HG03045 (cell line): ENCODE measurements at regions not wholly inside any gene's neighbourhood (a gene's known extent, or its start where the extent isn't known, plus 50 kb on each side); places are given as distances from the start of the nearest gene placed in this dataset.
"Not testable (repeated sequence)": the region's sequence is repeated elsewhere in the genome, so short reads cannot be mapped to it uniquely, and the experiment has no call there.

Source experiments
- ATAC-seq: cut with Tn5 transposase; IDR thresholded peaks from one replicate; pipeline ENCODE4 v1.9.1; 2021; ENCODE audit warnings: mild to moderate bottlenecking, moderate library complexity; ENCODE audit not compliant: unreplicated experiment

GRCh38 chr3:15982667-15983196, 185.0 kb upstream of the ANKRD28 start:
- ATAC-seq = no peak

GRCh38 chr3:15983232-15983631, 185.5 kb upstream of the ANKRD28 start:
- no peak for ATAC-seq

GRCh38 chr3:15983693-15984092, 185.9 kb upstream of the ANKRD28 start:
- ATAC-seq = no peak

- ATAC-seq = no peak
These were observed 185.1 kb upstream of the GALNT15 start for GRCh38 chr3:15989419-15989818.

- not testable (repeated sequence) for ATAC-seq
These were observed 180.8 kb upstream of the GALNT15 start for GRCh38 chr3:15993660-15994059.

GRCh38 chr3:15996496-15996895, 178.0 kb upstream of the GALNT15 start:
- not testable (repeated sequence) for ATAC-seq

GRCh38 chr3:15997274-15997943, 177.1 kb upstream of the GALNT15 start:
- peak; percentile 78 for ATAC-seq

GRCh38 chr3:15998911-15999310, 175.6 kb upstream of the GALNT15 start:
- ATAC-seq = no peak

GRCh38 chr3:16004812-16005211, 169.7 kb upstream of the GALNT15 start:
- no peak for ATAC-seq

GRCh38 chr3:16011376-16011775, 163.1 kb upstream of the GALNT15 start:
- ATAC-seq = no peak

- no peak for ATAC-seq
These were observed 162.4 kb upstream of the GALNT15 start for GRCh38 chr3:16012086-16012485.

- no peak for ATAC-seq
These were observed 160.9 kb upstream of the GALNT15 start for GRCh38 chr3:16013568-16013967.

- not testable (repeated sequence) for ATAC-seq
These were observed 152.7 kb upstream of the GALNT15 start for GRCh38 chr3:16021801-16022200.

GRCh38 chr3:16023881-16024280, 150.6 kb upstream of the GALNT15 start:
- not testable (repeated sequence) for ATAC-seq

- no peak for ATAC-seq
These were observed 149.9 kb upstream of the GALNT15 start for GRCh38 chr3:16024548-16024947.

GRCh38 chr3:16026753-16027152, 147.7 kb upstream of the GALNT15 start:
- ATAC-seq = no peak

- no peak for ATAC-seq
These were observed 145.9 kb upstream of the GALNT15 start for GRCh38 chr3:16028604-16029003.

GRCh38 chr3:16030342-16030741, 144.1 kb upstream of the GALNT15 start:
- no peak for ATAC-seq

GRCh38 chr3:16031434-16031833, 143.0 kb upstream of the GALNT15 start:
- ATAC-seq = no peak

GRCh38 chr3:16033889-16034687, 140.4 kb upstream of the GALNT15 start:
- no peak for ATAC-seq

- no peak for ATAC-seq
These were observed 133.5 kb upstream of the GALNT15 start for GRCh38 chr3:16040991-16041390.
